ENCODE measurements at regions not wholly inside any gene's neighbourhood (a gene's known extent, or its start where the extent isn't known, plus 50 kb on each side); places are given as distances from the start of the nearest gene placed in this dataset.

DNA sequence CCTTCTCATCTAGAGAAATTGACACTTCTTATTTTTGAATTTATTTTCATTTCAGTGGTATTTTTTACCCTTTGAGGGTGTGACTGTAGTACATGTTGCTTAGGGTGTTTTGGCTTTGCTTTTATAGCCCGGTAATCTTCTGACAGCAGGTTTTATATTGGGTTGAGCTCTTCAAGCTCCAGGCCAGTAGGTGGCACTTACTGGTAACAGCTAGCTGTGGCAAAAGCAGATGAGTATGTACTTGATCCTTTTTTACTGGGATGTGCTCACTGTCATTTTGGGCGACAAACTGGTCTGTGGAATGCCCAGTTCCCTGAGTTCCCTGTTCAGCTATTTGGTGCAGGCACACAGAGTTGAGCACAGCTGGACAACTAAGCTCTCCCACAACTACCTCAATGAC is 916.2 kb upstream of the B3GALT2 start:
- ChIA-PET SMC1A (ENCODE audit: uncharacterized antibody, unreplicated experiment) (no interaction called here), RAD21 (ENCODE audit: unreplicated experiment) (no interaction called here), POLR2A (no interaction called here), CTCF (interaction anchor here (1.6 kb wide), 1 partner anchor 191 kb away, joined by 4 read pairs; no protein-coding TSS in a partner anchor)
- H3K27me3 ChIP-seq (replicated peaks in 1 of 2; ENCODE audit: control insufficient read depth in 2 of 2, insufficient read depth in 2 of 2, low read length in 1 of 2), result no peaks in the 10 kb centered on the region
- TF ChIP-seq ZNF384 (IDR thresholded peaks at IDR 0.05; ENCODE audit: borderline replicate concordance, low read depth, low read length), result no peak
- TF ChIP-seq SRF (IDR thresholded peaks at IDR 0.05; ENCODE audit: low read depth in 2 of 2, low read length in 2 of 2), result no peak
- TF ChIP-seq TBL1XR1 (IDR thresholded peaks at IDR 0.05; ENCODE audit: low read depth, low read length), result no peak
- no peak for TF ChIP-seq CBX5 (IDR thresholded peaks at IDR 0.05; ENCODE audit: low read depth)
- TF ChIP-seq HDAC2 (IDR thresholded peaks at IDR 0.05), result no peak
- TF ChIP-seq SMARCA5 (IDR thresholded peaks at IDR 0.05), result no peak
- TF ChIP-seq RAD21 (IDR thresholded peaks at IDR 0.05; ENCODE audit: insufficient read depth, low read depth, low read length), result peak; percentile 42
- TF ChIP-seq, protein P1, sequence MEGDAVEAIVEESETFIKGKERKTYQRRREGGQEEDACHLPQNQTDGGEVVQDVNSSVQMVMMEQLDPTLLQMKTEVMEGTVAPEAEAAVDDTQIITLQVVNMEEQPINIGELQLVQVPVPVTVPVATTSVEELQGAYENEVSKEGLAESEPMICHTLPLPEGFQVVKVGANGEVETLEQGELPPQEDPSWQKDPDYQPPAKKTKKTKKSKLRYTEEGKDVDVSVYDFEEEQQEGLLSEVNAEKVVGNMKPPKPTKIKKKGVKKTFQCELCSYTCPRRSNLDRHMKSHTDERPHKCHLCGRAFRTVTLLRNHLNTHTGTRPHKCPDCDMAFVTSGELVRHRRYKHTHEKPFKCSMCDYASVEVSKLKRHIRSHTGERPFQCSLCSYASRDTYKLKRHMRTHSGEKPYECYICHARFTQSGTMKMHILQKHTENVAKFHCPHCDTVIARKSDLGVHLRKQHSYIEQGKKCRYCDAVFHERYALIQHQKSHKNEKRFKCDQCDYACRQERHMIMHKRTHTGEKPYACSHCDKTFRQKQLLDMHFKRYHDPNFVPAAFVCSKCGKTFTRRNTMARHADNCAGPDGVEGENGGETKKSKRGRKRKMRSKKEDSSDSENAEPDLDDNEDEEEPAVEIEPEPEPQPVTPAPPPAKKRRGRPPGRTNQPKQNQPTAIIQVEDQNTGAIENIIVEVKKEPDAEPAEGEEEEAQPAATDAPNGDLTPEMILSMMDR (IDR thresholded peaks at IDR 0.05 in 2 of 3, conservative IDR thresholded peaks at IDR 0.05 in 1 of 3; ENCODE audit: control insufficient read depth in 2 of 3, extremely low read depth in 1 of 3, insufficient read depth in 1 of 3, low read depth in 3 of 3, low read length in 3 of 3), result peak in 2 of 3 experiments; percentile 16 to 34; a peak in 4 of 6 replicates
- TF ChIP-seq LARP7 (IDR thresholded peaks at IDR 0.05), result no peak
- TF ChIP-seq, protein P2, sequence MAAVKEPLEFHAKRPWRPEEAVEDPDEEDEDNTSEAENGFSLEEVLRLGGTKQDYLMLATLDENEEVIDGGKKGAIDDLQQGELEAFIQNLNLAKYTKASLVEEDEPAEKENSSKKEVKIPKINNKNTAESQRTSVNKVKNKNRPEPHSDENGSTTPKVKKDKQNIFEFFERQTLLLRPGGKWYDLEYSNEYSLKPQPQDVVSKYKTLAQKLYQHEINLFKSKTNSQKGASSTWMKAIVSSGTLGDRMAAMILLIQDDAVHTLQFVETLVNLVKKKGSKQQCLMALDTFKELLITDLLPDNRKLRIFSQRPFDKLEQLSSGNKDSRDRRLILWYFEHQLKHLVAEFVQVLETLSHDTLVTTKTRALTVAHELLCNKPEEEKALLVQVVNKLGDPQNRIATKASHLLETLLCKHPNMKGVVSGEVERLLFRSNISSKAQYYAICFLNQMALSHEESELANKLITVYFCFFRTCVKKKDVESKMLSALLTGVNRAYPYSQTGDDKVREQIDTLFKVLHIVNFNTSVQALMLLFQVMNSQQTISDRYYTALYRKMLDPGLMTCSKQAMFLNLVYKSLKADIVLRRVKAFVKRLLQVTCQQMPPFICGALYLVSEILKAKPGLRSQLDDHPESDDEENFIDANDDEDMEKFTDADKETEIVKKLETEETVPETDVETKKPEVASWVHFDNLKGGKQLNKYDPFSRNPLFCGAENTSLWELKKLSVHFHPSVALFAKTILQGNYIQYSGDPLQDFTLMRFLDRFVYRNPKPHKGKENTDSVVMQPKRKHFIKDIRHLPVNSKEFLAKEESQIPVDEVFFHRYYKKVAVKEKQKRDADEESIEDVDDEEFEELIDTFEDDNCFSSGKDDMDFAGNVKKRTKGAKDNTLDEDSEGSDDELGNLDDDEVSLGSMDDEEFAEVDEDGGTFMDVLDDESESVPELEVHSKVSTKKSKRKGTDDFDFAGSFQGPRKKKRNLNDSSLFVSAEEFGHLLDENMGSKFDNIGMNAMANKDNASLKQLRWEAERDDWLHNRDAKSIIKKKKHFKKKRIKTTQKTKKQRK (IDR thresholded peaks at IDR 0.05; ENCODE audit: low read depth, low read length), result no peak
- no peak for TF ChIP-seq EGR1 (IDR thresholded peaks at IDR 0.05; ENCODE audit: borderline replicate concordance in 1 of 2, low read depth in 2 of 2, low read length in 2 of 2)
- TF ChIP-seq NR2C1 (IDR thresholded peaks at IDR 0.05), result no peak
- no peak for TF ChIP-seq RCOR1 (conservative IDR thresholded peaks at IDR 0.05; ENCODE audit: low read depth, low read length)
- H3K4me3 ChIP-seq, result no peak overlapping the region
- in situ Hi-C loops (cut with MboI), result no loop called here
- H4K20me1 ChIP-seq (ENCODE audit: control insufficient read depth, insufficient read depth), result no peaks in the 10 kb centered on the region
- H2AFZ ChIP-seq (ENCODE audit: control insufficient read depth, low read depth, low read length), result no peak overlapping the region
- no peaks in the 10 kb centered on the region for H3K4me1 ChIP-seq (ENCODE audit: control insufficient read depth, insufficient read depth, low read length)
- intact Hi-C loops (cut with micrococcal nuclease; ENCODE audit: unreplicated experiment), result loop anchor here (2.0 kb wide), 1 partner anchor 192 kb away; no protein-coding TSS in a partner anchor
- FAIRE-seq (no peak), ATAC-seq (peak; percentile 66), DNase-seq (ENCODE audit: low read depth, low spot score) (no peak)
- H3K27ac ChIP-seq (ENCODE audit: control insufficient read depth, insufficient read depth), result no peak overlapping the region
- no peak overlapping the region for H3K4me2 ChIP-seq (ENCODE audit: control insufficient read depth, insufficient read depth)
- WGBS (ENCODE audit: insufficient coverage, insufficient replicate concordance, low lambda C conversion rate, missing lambda C conversion rate), result 50% methylated on average over 2 of the region's 2 CpGs
- no peaks in the 10 kb centered on the region for H3K79me2 ChIP-seq (ENCODE audit: control insufficient read depth, insufficient read depth, low read length)
- no peaks in the 10 kb centered on the region for H3K36me3 ChIP-seq (ENCODE audit: control insufficient read depth in 2 of 2, insufficient read depth in 2 of 2, low read length in 1 of 2)
- no peak overlapping the region for H3K9ac ChIP-seq (ENCODE audit: control insufficient read depth, insufficient read depth, low read length)
- BruUV-seq (replicated peaks), result no TSS peak
- H3K9me3 ChIP-seq (replicated peaks; ENCODE audit: control insufficient read depth, insufficient read depth, low read length), result no peaks in the 10 kb centered on the region
